A673 (cell line): ENCODE measurements at regions not wholly inside any gene's neighbourhood (a gene's known extent, or its start where the extent isn't known, plus 50 kb on each side); places are given as distances from the start of the nearest gene placed in this dataset.
"Not testable (repeated sequence)": the region's sequence is repeated elsewhere in the genome, so short reads cannot be mapped to it uniquely, and the experiment has no call there.

Experiments used
- EZH2 ChIP-seq: fragments of 200-600 bp; sonication (generic); IDR thresholded peaks from 2 replicates; pipeline ENCODE4 v1.6.1; 2017; ENCODE audit warnings: borderline replicate concordance, low read depth, mild to moderate bottlenecking, mixed read lengths, antibody characterized with exemption, low read length; ENCODE audit not compliant: poor library complexity, severe bottlenecking
- TF ChIP-seq, protein P1 (sequence below): fragments of 300-800, 200-600 bp; sonication (generic); conservative IDR thresholded peaks from 2 replicates; pipeline ENCODE4 v1.5.1; 2017; ENCODE audit warnings: low read depth, mild to moderate bottlenecking, antibody characterized with exemption, low read length, moderate library complexity, mixed read lengths

DNA sequence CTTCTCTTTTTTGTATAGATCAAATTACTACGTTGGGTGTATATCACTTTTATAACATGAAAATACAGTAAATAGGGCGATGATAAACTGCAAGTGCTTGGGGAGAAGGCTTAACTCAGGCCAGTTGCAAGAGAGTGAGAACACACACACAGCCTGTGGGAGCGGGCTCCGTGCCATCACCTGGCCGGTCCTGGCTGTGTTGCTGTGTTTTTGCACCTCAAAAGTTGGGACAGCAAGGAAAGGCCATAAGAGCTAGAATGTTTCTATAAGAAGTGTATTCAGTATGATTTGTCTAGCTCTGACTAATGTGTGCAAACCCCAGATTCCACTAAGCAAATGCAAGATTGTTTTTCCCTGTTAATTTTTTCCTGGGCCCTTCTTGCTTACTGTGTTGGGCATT, 1940.6 kb downstream of the FOXD4L5 start:
- not testable (repeated sequence) for TF ChIP-seq EZH2
- TF ChIP-seq, protein P1, sequence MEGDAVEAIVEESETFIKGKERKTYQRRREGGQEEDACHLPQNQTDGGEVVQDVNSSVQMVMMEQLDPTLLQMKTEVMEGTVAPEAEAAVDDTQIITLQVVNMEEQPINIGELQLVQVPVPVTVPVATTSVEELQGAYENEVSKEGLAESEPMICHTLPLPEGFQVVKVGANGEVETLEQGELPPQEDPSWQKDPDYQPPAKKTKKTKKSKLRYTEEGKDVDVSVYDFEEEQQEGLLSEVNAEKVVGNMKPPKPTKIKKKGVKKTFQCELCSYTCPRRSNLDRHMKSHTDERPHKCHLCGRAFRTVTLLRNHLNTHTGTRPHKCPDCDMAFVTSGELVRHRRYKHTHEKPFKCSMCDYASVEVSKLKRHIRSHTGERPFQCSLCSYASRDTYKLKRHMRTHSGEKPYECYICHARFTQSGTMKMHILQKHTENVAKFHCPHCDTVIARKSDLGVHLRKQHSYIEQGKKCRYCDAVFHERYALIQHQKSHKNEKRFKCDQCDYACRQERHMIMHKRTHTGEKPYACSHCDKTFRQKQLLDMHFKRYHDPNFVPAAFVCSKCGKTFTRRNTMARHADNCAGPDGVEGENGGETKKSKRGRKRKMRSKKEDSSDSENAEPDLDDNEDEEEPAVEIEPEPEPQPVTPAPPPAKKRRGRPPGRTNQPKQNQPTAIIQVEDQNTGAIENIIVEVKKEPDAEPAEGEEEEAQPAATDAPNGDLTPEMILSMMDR, result not testable (repeated sequence)
